PC-9 (cell line): ENCODE measurements at regions not wholly inside any gene's neighbourhood (a gene's known extent, or its start where the extent isn't known, plus 50 kb on each side); places are given as distances from the start of the nearest gene placed in this dataset.

Experiments
- BruUV-seq: library from RNA; stranded (reverse); fragments of 400-500 nt; replicated peaks from 2 replicates; lab custom pipeline; 2021; lab: Mats Ljungman, UMichigan
- CTCF ChIA-PET: fragments of 300-600 bp; sonication (Branson Sonifier 250); formaldehyde crosslinking; loops from one replicate; lab custom pipeline; 2022; ENCODE audit warnings: antibody characterized with exemption; lab: Charles Lee
- POLR2A ChIA-PET: fragments of 300-600 bp; sonication (Branson Sonifier 250); formaldehyde crosslinking; loops from one replicate; lab custom pipeline; 2022; ENCODE audit warnings: antibody characterized with exemption; ENCODE audit not compliant: unreplicated experiment; lab: Charles Lee
- DNase-seq, 2 experiments: peaks; one replicate each; pipeline versions ENCODE4 v3.0.0 to v3.0.0-alpha.2; 2015 to 2022; ENCODE audit warnings: mixed read lengths in 1 of 2
- H2AFZ ChIP-seq: fragments of 200-600 bp; sonication (generic); 2 replicates; pipeline ENCODE4 v1.8.1; 2017; ENCODE audit warnings: antibody characterized with exemption
- H3F3A ChIP-seq: fragments of 200-600 bp; sonication (generic); 2 replicates; pipeline ENCODE4 v1.8.1; 2017; ENCODE audit warnings: antibody characterized with exemption, mild to moderate bottlenecking, low read depth; ENCODE audit not compliant: insufficient read depth
- H3K27ac ChIP-seq: fragments of 200-600 bp; sonication (generic); 2 replicates; pipeline ENCODE4 v1.6.1; 2016; ENCODE audit warnings: mixed run types
- H3K27me3 ChIP-seq: fragments of 200-600 bp; sonication (generic); 2 replicates; pipeline ENCODE4 v1.6.1; 2016; ENCODE audit warnings: low read depth, mixed run types; ENCODE audit not compliant: insufficient read depth
- H3K36me3 ChIP-seq: fragments of 200-600 bp; sonication (generic); 2 replicates; pipeline ENCODE4 v1.6.1; 2016; ENCODE audit warnings: low read depth, mixed run types
- H3K4me1 ChIP-seq: fragments of 200-600 bp; sonication (generic); replicated peaks from 2 replicates; pipeline ENCODE4 v1.6.1; 2016; ENCODE audit warnings: mixed run types; ENCODE audit not compliant: insufficient read depth
- H3K4me2 ChIP-seq: fragments of 200-600 bp; sonication (generic); 2 replicates; pipeline ENCODE4 v1.6.1; 2017; ENCODE audit warnings: mixed run types
- H3K4me3 ChIP-seq: fragments of 200-600 bp; sonication (generic); 2 replicates; pipeline ENCODE4 v1.6.1; 2016; ENCODE audit warnings: mixed run types
- H3K79me2 ChIP-seq: fragments of 200-600 bp; sonication (generic); 2 replicates; pipeline ENCODE4 v1.6.1; 2017; ENCODE audit warnings: low read depth, mixed run types
- H3K9me2 ChIP-seq: fragments of 200-600 bp; sonication (generic); 2 replicates; pipeline ENCODE4 v1.8.1; 2017; ENCODE audit warnings: mild to moderate bottlenecking; ENCODE audit not compliant: insufficient read depth
- H3K9me3 ChIP-seq: fragments of 200-600 bp; sonication (generic); 2 replicates; pipeline ENCODE4 v1.8.1; 2016; ENCODE audit warnings: low read depth; ENCODE audit not compliant: insufficient read depth
- H4K20me1 ChIP-seq: fragments of 200-600 bp; sonication (generic); 2 replicates; pipeline ENCODE4 v1.8.1; 2017; ENCODE audit not compliant: insufficient read depth
- EZH2 ChIP-seq: fragments of 200-600 bp; sonication (generic); IDR thresholded peaks from 2 replicates; pipeline ENCODE4 v1.8.0; 2017; ENCODE audit warnings: antibody characterized with exemption, low read depth
- intact Hi-C: fragments of 100-400 bp; cut with micrococcal nuclease; formaldehyde crosslinking; loops from one replicate; pipeline ENCODE4 v1.10.0; 2022; ENCODE audit not compliant: unreplicated experiment
- TF ChIP-seq, protein P1 (sequence below): fragments of 200-600 bp; sonication (generic); conservative IDR thresholded peaks from 2 replicates; pipeline ENCODE4 v1.6.1; 2017; ENCODE audit warnings: mixed run types, antibody characterized with exemption, mild to moderate bottlenecking, moderate library complexity

DNA sequence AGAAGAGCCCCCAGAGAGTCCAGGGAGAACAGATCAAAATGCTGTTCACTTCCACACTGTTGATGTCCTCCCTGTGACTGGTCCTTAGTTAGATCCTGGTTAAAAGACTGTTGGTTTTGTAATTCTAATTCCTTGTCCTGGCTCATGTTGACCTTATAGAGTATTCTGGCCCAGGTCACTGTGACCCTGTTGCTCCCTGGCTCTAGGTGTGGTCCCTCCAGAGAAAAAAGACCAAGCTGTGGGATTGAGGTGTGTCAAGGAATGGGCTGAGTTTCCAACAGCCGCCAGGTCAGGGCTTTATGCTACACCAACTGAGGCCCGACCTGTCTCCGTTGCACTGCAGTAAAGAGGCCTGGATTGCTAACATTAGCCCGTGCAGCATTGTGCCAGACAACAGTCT is 241.0 kb upstream of the MSX2 start:
- no TSS peak for BruUV-seq
- Histone ChIP-seq H3K4me2 (no peak overlapping the region), H3K4me1 (no peaks in the 10 kb centered on the region), H3K36me3 (no peaks in the 10 kb centered on the region), H3K79me2 (no peaks in the 10 kb centered on the region), H3K4me3 (no peak overlapping the region), H2AFZ (no peak overlapping the region), H3K9me3 (no peaks in the 10 kb centered on the region), H3K27me3 (peaks cover 38% of the 10 kb centered on the region), H3K27ac (no peak overlapping the region), H3F3A (no peaks in the 10 kb centered on the region), H4K20me1 (no peaks in the 10 kb centered on the region), H3K9me2 (no peaks in the 10 kb centered on the region)
- CTCF ChIA-PET = no interaction called here
- POLR2A ChIA-PET = no interaction called here
- no peak for TF ChIP-seq EZH2
- TF ChIP-seq, protein P1, sequence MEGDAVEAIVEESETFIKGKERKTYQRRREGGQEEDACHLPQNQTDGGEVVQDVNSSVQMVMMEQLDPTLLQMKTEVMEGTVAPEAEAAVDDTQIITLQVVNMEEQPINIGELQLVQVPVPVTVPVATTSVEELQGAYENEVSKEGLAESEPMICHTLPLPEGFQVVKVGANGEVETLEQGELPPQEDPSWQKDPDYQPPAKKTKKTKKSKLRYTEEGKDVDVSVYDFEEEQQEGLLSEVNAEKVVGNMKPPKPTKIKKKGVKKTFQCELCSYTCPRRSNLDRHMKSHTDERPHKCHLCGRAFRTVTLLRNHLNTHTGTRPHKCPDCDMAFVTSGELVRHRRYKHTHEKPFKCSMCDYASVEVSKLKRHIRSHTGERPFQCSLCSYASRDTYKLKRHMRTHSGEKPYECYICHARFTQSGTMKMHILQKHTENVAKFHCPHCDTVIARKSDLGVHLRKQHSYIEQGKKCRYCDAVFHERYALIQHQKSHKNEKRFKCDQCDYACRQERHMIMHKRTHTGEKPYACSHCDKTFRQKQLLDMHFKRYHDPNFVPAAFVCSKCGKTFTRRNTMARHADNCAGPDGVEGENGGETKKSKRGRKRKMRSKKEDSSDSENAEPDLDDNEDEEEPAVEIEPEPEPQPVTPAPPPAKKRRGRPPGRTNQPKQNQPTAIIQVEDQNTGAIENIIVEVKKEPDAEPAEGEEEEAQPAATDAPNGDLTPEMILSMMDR = no peak
- no peak for DNase-seq
- intact Hi-C loops = no loop called here

DNA sequence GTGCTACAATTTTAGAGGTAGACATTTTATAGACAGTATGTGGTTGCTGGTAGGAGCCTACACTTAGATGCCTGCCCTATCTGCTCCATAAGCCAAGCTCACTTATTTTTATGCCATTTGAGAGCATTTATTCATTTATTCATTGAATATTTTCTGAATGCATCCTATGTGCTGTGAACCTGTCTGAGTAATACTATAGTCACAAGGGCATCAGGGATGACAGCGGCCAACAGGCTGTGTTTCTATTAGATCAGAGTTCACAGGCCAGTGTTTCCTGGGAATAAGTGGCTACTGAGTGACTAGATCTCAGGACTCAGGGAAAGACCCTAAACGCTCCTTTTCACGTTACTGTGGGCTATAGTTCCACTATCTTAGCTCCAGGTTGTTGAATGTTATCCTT is 235.2 kb upstream of the MSX2 start:
- H2AFZ ChIP-seq = no peak overlapping the region
- H3F3A ChIP-seq = no peaks in the 10 kb centered on the region
- no peaks in the 10 kb centered on the region for H3K36me3 ChIP-seq
- H3K4me1 ChIP-seq = no peaks in the 10 kb centered on the region
- H3K4me3 ChIP-seq = no peak overlapping the region
- ChIA-PET CTCF (no interaction called here), POLR2A (no interaction called here)
- peaks cover 56% of the 10 kb centered on the region for H3K27me3 ChIP-seq
- no peak overlapping the region for H3K27ac ChIP-seq
- no peak for DNase-seq
- no peaks in the 10 kb centered on the region for H3K9me3 ChIP-seq
- no peaks in the 10 kb centered on the region for H3K79me2 ChIP-seq
- H4K20me1 ChIP-seq = no peaks in the 10 kb centered on the region
- no peak overlapping the region for H3K4me2 ChIP-seq
- no peaks in the 10 kb centered on the region for H3K9me2 ChIP-seq
- intact Hi-C loops = no loop called here
- TF ChIP-seq EZH2 = no peak
- TF ChIP-seq, protein P1 = no peak
- BruUV-seq = no TSS peak

DNA sequence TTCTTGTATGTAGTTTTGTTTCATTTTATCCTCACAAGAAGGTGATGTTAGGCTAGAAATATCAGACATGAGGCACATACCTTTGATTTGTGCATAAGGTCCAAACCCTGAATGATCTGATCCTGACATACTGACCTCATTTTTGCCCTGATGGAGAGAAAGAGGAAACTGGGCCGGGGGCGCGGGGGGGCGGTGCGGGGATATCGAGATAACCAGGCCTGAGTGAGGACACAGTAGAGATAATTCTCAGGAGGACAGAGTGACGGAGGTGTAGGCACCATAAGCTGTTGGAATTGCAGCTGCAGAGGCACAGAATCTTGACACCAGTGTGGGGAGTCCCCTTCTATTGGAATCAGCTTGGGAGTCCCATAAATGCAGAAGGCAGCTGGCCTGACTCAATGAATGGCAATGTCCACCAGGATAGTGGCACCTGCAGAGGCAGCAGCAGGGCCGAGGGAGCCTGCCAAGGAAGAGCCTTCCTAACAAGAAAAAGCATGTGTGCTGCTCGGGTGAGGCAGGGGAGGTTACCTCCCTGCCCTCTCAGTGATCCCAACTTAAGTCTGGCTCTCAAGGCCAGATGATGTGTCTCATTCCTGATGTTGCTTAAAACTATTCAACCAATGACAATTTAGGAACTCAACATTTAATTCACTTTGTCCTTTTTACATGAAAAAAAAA is 234.3 kb upstream of the MSX2 start:
- BruUV-seq = no TSS peak
- H3K79me2 ChIP-seq = no peaks in the 10 kb centered on the region
- H3K27ac ChIP-seq = no peak overlapping the region
- H3K27me3 ChIP-seq = peaks cover 61% of the 10 kb centered on the region
- intact Hi-C loops = no loop called here
- H3K36me3 ChIP-seq = no peaks in the 10 kb centered on the region
- H3K4me3 ChIP-seq = no peak overlapping the region
- H3K4me1 ChIP-seq = no peaks in the 10 kb centered on the region
- ChIA-PET CTCF (no interaction called here), POLR2A (no interaction called here)
- H2AFZ ChIP-seq = no peak overlapping the region
- H3K9me3 ChIP-seq = no peaks in the 10 kb centered on the region
- H4K20me1 ChIP-seq = no peaks in the 10 kb centered on the region
- no peaks in the 10 kb centered on the region for H3K9me2 ChIP-seq
- DNase-seq = no peak
- H3K4me2 ChIP-seq = no peak overlapping the region
- H3F3A ChIP-seq = no peaks in the 10 kb centered on the region
- TF ChIP-seq, protein P1 = no peak
- TF ChIP-seq EZH2 = no peak
